NCI-H82 (cell line): ENCODE measurements at regions not wholly inside any gene's neighbourhood (a gene's known extent, or its start where the extent isn't known, plus 50 kb on each side); places are given as distances from the start of the nearest gene placed in this dataset.

Experiments
- DNase-seq: peaks from one replicate; lab custom pipeline; 2025; lab: John Stamatoyannopoulos, UW

DNA sequence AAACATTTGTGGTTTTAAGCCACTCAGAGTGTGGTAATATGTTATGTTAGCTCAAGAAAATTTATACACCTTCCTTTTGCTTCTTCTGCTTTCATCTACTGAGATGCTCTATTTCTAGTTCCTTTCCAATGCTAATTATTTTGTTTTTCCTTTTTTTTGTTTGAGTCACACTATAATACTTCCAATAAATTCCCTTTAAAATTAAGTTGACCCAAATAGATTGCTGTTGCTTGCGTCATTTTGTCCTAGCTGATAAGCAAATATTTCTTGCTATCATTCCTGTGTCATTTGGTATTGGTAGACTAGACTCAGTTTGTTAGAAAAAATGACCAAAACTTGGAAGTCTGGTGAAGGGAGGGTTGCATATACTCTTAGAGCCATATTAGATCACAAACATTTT, 437.0 kb upstream of the CNTN6 start:
- DNase-seq, result no peak

DNA sequence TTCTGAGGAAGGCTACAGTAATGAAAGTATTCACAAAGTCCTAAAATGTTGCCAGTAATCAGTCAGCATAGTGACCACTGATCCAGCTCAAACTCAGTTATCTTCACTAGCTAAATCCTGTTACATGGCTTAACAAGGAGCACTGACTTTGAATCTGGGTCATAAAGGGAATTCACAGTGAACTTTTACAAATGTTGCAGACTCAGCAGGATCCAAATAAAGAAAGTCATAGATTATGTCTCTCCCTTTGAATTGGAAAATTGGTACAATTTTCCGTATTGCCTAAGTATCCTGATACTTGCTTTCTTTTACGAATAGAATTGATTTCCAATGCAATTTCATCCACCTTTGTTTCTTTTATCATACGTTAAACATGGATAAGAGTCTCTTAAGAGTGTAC, 431.5 kb upstream of the CNTN6 start:
- peak; percentile 59 for DNase-seq

DNA sequence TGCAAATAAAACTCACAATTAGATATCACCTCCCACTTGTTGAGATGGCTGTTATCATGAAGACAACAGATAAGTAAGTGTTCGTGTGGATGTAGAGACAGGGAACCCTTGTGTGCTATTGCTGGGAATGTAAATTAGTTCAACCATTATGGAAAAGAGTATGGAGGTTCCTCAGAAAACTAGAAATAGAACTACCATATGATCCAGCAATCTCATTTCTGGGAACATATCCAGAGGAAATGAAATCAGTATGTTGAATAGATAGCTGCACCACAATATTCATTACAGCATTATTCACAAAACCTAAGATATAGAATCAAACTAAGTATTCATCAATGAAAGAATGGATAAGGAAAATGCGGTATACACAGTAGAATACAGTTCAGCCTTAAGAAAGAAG, 418.7 kb upstream of the CNTN6 start:
- DNase-seq, result no peak

DNA sequence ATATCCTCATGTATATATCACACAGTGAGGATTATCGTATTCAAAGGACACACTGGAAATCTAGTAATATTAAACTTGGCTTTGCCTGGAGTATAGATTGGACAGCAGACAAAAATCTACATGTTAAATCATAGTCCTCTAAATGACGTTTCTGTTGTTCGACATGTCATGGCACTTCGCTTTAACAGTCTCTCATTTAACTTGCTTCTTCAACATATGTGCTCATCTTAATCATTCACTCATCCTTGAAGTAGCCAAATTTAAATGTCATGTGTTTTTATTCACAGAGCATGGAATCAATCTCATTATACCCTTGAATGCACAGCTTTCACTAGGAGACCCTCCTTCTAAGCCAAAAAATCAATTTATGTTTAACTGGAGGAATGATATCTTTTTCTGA, 417.0 kb upstream of the CNTN6 start:
- DNase-seq, result no peak

DNA sequence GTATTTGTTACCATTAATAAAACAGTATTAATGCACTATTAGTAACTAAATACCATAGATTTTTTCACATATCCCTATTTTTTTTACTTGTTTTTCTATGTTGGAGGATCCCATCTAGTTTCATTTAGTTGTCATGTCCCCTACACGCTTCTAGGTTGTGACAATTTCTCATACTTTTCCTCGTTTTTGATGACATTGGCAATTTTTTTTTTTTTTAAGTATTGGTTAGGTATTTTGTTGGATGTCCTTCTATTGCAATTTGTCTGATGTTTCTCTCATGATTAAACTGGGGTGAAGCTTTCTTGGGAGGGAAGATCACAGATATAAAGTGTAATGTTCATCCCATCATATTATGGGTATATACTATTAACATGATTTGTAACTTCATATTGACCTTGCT, 409.1 kb upstream of the CNTN6 start:
- DNase-seq, result no peak

DNA sequence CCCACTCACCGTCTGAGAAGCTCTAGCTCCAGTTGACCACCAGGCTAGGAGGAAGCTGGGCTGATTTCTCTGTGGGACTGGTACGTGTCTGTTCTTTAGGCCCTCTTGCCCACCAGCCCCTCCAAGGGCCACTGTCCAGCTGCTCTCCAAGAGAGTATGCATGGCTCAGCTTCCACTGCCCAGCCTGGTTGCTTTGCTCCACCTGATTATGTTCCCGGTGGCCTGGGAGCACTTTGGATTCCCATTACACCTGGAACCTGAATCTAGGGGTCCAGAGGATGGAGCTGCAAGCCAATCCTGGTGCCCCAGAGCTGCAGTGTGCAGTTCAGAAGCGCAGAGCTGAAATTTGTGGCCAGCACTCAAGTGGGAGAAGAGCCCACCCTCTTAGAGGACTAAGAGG, 402.1 kb upstream of the CNTN6 start:
- no peak for DNase-seq

DNA sequence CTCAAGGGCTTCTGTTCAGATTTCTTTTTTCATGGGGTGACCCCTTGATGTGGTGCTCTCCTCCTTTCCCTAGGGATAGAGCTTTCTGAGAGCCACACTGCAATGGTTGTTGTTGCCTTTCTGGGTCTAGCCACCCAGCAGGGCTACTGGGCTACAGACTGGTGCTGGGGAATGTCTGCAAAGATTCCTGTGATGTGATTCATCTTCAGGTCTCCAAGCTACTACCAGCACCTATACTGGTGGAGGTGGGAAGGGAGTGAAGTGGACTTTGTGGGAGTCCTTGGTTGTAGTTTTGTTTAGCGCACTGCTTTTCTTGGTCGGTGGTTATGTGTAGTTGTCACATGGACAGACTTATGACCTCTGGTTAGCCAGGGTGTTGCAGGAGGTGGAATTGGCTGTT, 392.3 kb upstream of the CNTN6 start:
- DNase-seq, result no peak

DNA sequence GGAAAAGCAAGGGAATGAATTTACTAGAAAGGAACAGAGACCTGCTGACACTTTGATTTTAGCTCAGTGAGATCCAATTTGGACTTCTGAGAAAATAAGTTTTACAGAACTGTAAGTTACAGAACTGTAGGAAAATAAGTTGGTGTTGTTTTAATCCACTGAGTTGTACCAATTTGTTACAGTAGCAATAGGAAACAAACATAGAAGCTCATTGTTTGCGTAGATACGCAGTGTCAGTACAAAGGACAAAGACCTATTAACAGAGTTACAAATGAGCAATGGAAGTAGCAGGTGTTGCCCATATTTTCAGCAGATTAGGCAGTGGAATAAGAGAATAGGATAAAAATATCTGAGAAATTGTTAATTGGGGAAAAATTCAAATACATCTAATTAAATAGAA, 385.8 kb upstream of the CNTN6 start:
- no peak for DNase-seq

DNA sequence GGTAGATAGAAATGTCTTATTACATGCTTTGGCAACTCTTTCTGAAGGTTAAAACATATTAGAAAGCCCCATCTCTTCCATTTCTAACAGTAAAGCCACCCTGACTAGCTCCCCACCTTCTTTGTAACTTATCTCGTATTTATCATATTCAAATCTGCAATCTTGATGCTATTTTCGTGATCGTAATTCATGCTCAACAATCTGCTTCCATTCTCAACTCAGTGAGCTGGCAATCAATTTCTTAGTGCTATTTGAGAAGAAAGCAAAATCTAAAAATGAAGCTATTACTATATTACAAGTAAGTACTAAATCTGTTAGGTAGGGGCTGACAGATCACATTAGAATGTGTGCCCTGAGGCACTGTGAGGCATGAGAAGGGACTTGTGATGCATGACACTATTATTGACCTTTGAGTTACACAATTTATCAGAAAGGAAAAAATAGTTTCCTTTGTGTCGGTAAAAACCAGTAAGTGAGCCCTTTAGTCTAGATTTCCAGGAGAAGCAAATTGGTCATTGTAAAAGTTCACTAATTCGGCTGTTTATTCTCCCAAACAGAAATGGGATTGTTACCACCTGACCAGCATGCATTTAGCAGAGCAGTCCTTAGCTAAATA, 379.7 kb upstream of the CNTN6 start:
- DNase-seq, result no peak

DNA sequence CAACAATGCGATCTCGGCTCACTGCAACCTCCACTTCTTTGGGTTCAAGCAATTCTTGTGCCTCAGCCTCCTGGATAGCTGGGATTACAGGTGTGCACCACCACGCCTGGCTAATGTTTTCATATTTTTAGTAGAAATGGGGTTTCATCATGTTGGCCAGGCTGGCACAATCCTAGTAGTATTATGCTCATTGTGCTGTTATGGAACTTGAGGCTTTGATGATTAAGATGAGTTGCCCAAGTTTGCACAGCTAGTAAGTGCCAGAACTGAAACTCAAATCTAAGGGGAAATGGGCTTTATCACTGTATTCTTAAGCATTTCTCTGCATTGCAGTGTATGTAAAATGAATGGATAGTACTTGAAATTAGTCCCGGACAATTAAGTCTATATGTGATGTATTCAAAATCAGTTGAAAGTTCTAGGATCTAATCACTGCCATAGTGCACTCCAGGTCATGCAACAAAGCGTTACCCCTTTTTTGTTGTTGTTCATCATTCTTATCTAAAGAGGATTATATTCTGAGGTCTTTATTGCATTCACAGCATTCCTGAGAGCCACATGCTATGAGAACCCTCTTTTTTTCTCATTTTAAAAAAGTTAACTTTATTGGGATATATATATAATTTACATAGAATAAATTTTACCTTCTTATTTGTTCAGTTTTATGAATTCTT, 378.7 kb upstream of the CNTN6 start:
- no peak for DNase-seq

DNA sequence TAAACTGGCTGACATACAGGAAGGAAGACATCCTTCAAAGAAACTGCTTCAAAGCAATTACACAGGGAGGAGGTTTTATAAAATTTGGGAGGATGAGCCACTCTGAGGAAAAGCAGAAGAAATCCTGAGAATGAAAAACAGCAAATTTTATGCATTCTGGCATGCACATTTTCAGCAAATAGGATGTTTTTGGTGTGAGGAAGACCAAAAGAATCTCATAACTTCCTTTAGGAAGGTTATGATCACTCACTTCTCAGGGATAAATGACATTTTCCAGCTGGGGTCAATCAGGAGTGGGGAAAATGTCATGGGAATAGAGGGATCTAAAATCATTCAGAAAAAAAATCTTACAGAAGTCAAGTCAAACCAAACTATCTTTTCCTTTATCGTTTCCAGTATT, 371.7 kb upstream of the CNTN6 start:
- DNase-seq, result no peak

DNA sequence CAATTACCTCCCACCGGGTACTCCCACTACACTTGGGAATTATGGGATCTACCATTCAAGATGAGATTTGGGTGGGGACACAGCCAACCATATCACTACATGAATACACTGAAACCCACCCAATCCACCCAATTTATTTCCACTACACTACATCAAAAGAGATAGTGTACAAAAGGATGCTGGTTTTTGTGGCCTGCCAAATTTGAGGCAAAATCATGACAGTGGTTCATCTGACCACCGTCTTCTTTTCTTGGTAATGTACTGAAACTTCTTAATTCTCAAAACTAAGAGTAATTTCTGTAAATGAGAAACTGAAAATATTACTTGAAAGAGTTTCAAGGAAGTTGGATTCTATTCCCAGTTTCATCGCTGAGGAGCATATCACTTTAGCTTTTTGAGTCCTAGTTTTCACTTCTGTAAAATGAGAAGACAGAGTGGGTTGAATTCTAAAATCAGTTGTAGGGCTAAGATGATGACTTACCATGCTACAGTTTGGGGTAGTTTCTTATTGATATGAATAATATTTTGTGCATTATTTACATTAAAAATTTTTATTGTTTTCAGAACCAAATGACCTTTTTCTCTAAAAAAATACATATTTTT, 360.4 kb upstream of the CNTN6 start:
- no peak for DNase-seq

DNA sequence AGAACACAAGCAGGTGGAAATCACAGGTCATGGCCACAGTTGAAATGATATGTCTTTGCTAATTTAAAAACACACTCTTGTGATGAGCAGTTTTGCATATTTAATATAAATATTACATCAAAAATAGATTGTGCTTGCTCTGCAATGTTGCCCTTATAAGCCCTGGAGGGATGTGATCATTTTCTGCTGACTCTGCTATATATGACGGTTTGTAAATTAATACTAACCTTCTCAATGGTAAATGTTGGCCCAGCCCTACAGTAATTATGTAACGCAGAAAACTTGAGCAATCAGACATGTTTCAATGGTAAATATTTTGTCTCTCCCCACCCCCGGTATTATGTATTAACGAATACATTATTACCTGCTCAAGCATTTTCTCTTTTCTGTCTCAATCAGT, 359.5 kb upstream of the CNTN6 start:
- DNase-seq, result no peak

DNA sequence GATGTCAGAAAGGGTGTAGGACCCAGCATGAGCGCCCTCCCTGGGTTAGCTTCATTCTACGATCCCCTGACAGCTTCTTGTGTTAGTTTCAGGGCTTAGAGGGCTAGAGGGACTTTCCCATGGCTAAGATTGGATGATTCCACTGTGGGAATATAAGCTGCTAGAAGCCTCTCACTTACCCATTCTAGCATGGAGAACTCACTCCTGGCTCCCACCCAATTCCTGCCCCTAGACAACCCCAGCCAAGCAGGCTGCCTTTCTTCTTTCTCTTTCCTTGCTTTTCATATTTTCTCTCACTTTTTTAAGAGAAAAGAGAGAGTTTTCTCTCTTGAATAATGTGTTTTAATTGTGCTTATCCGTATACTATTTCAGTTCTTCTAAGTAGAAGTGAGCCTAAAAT, 335.1 kb upstream of the CNTN6 start:
- no peak for DNase-seq

DNA sequence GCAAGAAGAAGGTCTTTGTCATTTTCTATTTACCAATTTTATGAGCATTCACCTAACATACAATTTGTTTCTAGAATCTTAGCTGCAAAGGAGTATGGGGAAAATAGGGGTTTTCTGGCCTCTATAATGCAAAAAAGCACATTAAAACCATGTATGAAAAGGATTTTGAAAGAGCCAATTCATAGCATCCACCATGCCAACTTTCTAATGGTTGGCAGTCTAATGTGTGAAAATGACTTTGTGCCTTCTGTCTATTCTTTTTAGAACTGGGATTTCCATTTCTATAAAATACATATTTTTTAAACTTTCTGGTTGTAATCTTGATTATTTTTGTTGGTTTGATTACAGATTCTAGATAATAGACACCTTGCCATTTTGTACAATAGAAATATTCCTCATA, 333.7 kb upstream of the CNTN6 start:
- no peak for DNase-seq

DNA sequence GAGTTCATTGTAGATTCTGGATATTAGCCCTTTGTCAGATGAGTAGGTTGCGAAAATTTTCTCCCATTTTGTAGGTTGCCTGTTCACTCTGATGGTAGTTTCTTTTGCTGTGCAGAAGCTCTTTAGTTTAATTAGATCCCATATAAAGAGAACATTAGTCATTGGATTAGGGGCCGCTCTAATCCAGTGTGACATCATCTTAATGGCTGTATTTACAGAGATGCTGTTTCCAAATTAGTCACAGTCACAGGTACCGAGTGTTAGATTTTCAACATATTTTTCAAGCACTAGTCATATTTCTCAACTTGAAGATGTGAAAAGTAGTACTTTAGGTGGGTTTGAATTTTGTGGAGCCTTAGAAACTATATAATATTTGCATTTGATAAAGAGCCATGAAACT, 319.4 kb upstream of the CNTN6 start:
- DNase-seq, result peak; percentile 82

DNA sequence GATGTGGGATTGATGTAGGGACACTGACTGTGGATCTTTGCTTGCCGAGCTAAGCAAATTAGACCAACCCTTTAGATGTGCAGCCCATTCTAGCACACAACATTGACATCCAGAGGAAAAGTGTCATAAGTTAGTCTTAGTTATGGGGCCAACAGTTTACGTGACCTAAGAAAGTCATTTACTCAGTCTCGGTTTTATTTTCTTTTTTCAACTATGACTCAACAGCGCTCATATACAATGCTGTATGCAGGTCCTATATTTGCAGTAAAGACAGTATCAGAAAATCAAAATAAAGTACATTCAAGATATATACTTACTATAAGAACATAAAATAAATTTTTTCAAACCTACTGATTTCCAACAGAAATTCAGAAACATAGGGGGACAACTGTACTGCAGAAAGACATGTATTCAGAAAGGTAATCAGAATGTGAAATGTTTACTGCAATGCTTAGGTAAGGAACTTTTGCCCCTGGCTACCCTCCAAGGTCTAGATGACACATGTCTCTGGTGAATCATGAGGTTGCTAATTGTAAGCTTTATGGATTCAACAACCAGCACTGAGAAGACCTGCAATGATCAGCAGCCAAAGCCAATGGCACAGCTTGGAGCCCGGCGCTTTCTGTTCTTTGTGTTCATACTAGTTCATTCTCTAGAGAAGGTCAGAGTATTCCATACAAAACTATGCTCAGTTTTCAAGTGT, 317.5 kb upstream of the CNTN6 start:
- peak; percentile 5 for DNase-seq

DNA sequence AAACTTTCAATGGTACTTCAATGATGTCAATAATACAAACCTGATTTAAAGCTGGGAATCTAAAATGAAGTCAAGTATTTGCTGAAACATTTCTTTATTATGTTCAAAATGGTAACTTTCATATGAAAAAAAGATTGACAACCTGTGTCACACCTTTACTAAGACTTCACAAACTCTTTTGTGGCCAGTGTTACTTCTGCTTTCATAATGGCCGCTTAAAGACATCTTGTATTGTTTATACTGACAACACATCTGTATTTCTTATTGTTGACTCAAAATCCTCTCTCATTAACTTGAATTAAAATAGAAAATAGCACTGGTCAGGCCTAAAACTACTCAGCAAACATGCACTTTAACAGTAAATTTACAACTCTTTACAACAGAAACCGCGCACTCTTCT, 312.3 kb upstream of the CNTN6 start:
- DNase-seq, result no peak

DNA sequence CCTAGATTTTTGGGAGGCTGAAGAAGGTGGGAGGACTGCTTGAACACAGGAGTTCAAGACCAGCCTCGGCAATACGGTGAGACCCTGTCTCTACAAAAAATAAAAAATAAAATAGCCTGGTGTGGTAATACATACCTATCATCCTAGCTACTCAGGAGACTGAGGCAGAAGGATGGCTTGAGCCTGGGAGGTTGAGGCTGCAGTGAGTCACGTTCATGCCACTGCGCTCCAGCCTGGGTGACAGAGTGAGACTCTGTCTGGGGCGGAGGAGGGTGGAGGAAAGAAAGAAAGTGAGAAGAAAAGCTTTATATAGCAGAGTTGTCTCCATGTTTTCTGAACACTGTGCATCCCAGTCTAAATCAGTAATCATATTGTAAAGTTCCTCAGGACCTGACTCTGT, 301.4 kb upstream of the CNTN6 start:
- no peak for DNase-seq

DNA sequence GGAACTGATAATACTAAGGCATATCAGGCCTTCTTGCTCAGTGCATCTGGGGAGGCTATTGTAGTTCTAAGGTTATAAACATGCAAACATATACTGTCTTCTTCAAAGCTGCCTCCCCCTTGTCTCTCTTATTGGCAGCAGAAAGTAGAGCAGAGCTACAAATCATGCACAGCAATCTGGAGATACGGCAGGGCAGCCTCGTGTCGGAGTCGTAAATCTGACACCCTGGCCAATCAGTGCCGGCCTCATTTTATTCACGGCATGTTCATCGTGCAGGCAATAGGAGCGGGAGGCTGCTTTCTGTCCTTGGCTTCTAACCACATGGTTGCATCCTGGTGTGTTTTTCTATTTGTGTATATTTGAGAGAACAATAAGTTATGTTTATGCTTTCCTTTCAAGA, 300.2 kb upstream of the CNTN6 start:
- DNase-seq, result no peak

DNA sequence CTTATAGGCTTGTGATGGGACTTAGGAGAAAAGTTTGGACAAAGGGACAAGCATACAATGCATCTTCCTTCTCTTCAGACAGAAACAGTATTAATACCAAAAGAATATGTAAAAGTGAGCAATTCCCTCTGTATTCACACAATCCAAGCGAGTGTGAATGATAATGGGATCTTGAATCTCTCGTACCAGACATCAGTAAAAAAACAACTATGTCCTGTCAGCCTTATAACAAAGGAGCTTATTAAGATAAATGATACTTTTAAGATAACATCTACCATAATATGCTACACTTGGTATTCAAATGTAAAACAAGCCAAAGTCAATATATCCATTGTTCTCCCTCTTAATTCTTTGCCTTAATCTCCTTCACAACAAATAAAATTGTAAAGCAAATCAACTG, 288.6 kb upstream of the CNTN6 start:
- no peak for DNase-seq

DNA sequence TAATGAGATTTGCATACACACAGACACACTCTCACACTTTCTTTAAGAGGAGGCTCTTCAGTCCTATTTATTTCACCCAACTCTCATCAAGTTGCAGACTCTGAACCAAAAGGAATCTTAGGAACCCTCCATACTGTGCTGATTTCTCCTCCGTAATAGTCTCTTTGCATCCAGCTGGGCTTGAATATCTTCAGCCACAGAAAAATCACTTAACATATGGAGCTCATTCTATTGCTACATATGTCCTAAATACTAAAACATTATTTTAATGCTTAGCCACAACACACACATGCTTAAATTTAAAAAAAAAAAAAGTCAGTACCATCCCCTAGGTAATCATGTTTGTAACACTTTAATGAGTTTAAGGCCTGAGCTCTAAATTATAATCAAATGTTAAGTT, 287.5 kb upstream of the CNTN6 start:
- DNase-seq, result peak; percentile 9

DNA sequence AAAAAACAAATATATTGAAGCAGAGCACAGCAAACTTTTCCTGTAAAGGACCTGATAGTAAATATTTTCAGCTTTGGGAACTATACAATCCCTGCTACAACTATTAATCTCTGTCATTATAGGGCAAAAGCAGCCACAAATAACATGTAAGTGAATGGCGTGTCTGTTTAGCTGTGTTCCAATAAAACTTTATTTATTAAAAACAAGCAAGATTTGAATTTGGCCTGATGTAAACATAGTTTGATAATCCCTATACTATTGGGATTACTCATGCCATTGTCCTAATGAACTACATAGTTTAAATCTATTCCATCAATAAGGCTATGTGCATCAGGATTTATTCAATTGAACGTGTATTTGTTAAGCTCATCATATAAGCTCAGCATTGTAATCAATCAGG, 286.8 kb upstream of the CNTN6 start:
- DNase-seq, result no peak
